Neural progenitor cell (in vitro differentiated cells): ENCODE measurements at regions not wholly inside any gene's neighbourhood (a gene's known extent, or its start where the extent isn't known, plus 50 kb on each side); places are given as distances from the start of the nearest gene placed in this dataset.

ENCODE experiments used
- DNase-seq: peaks from one replicate; pipeline ENCODE4 v3.0.0-alpha.2; 2016; ENCODE audit warnings: low spot score
- H2AFZ ChIP-seq: fragments of 200-600 bp; sonication (generic); replicated peaks from 2 replicates; pipeline ENCODE4 v1.6.1; 2016; ENCODE audit warnings: antibody characterized with exemption
- H3F3A ChIP-seq: fragments of 200-600 bp; sonication (generic); 2 replicates; pipeline ENCODE4 v1.6.1; 2016; ENCODE audit warnings: antibody characterized with exemption, low read depth
- H3K27ac ChIP-seq: fragments of 200-600 bp; sonication (generic); 2 replicates; pipeline ENCODE4 v1.5.1; 2016; ENCODE audit warnings: mild to moderate bottlenecking
- H3K27me3 ChIP-seq: fragments of 200-600 bp; sonication (generic); 2 replicates; pipeline ENCODE4 v1.6.1; 2016; ENCODE audit warnings: mild to moderate bottlenecking, moderate library complexity
- H3K36me3 ChIP-seq: fragments of 200-600 bp; sonication (generic); 2 replicates; pipeline ENCODE4 v1.5.1; 2016
- H3K4me1 ChIP-seq: fragments of 200-600 bp; sonication (generic); 2 replicates; pipeline ENCODE4 v1.6.1; 2016; ENCODE audit warnings: mixed run types
- H3K4me2 ChIP-seq: fragments of 200-600 bp; sonication (generic); 2 replicates; pipeline ENCODE4 v1.6.1; 2016
- H3K4me3 ChIP-seq: fragments of 200-600 bp; sonication (generic); 2 replicates; pipeline ENCODE4 v1.5.1; 2016
- H3K79me2 ChIP-seq: fragments of 200-600 bp; sonication (generic); 2 replicates; pipeline ENCODE4 v1.6.1; 2016; ENCODE audit warnings: low read depth
- H3K9ac ChIP-seq: fragments of 200-600 bp; sonication (generic); 2 replicates; pipeline ENCODE4 v1.6.1; 2016
- H3K9me3 ChIP-seq: fragments of 200-600 bp; sonication (generic); 2 replicates; pipeline ENCODE4 v1.5.1; 2016; ENCODE audit warnings: low read depth
- H4K20me1 ChIP-seq: fragments of 200-600 bp; sonication (generic); 2 replicates; pipeline ENCODE4 v1.6.1; 2016; ENCODE audit warnings: low read depth
- H3K27ac Mint-ChIP-seq: 3 replicates; pipeline ENCODE4 v1.8.0; 2021; ENCODE audit warnings: mixed read lengths
- H3K27me3 Mint-ChIP-seq: 2 replicates; pipeline ENCODE4 v1.8.0; 2022; ENCODE audit warnings: low read depth, mild to moderate bottlenecking, inconsistent platforms, moderate library complexity, mixed read lengths; ENCODE audit not compliant: insufficient read depth
- H3K36me3 Mint-ChIP-seq: 3 replicates; pipeline ENCODE4 v1.8.0; 2021; ENCODE audit warnings: mixed read lengths
- H3K4me1 Mint-ChIP-seq: 3 replicates; pipeline ENCODE4 v1.8.0; 2021; ENCODE audit warnings: mixed read lengths
- H3K4me3 Mint-ChIP-seq: 3 replicates; pipeline ENCODE4 v1.8.0; 2021; ENCODE audit warnings: mild to moderate bottlenecking, moderate library complexity, mixed read lengths
- H3K9me3 Mint-ChIP-seq: 3 replicates; pipeline ENCODE4 v1.8.0; 2020; ENCODE audit warnings: mixed read lengths
- EZH2 ChIP-seq: fragments of 200-600 bp; sonication (generic); IDR thresholded peaks from 2 replicates; pipeline ENCODE4 v1.6.1; 2017; ENCODE audit warnings: antibody characterized with exemption, mild to moderate bottlenecking, moderate library complexity
- EZH2phosphoT487 ChIP-seq: fragments of 200-600 bp; sonication (generic); IDR thresholded peaks from 2 replicates; pipeline ENCODE4 v1.6.1; 2017; ENCODE audit warnings: antibody characterized with exemption
- TF ChIP-seq, protein P1 (sequence below): fragments of 200-600 bp; sonication (generic); IDR thresholded peaks from 2 replicates; pipeline ENCODE4 v1.5.1; 2017; ENCODE audit warnings: antibody characterized with exemption, mild to moderate bottlenecking

DNA sequence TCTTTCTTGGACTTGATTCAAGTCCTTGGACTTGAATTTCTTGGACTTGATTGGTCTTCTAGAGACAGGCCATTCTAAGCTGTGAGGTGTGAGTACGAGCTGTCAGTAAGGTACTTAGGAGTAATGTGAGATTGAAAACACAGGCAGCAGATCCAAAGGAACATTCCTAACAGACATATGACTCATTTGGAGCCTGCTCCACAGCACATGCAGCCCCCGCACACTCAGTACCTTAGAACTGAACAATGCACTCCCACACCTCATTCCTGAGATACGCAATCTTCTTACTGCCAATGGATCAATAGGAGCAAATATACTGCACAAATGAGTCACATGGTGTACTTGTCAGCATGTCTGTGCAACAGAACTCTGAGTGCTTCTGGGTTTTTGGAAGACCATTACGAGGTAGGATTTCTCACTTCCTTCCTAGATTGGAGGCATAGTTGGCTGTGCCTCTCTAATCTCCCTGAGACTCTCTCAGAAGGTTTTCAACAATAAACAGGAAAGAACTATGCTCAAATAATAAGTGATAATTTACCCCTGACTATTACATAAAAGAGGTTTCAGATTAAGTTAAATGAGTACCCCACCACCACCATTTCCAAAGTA lies 243.1 kb downstream of the KCNA4 start:
- H3K36me3 Mint-ChIP-seq = no peaks in the 10 kb centered on the region
- H3K4me1 ChIP-seq = no peaks in the 10 kb centered on the region
- H3K9me3 Mint-ChIP-seq = peaks cover 4% of the 10 kb centered on the region
- H3F3A ChIP-seq = no peaks in the 10 kb centered on the region
- no peak for DNase-seq
- H3K36me3 ChIP-seq = no peaks in the 10 kb centered on the region
- H3K9ac ChIP-seq = no peak overlapping the region
- no peak overlapping the region for H3K4me3 Mint-ChIP-seq
- no peak overlapping the region for H2AFZ ChIP-seq
- no peak overlapping the region for H3K27ac Mint-ChIP-seq
- no peaks in the 10 kb centered on the region for H3K79me2 ChIP-seq
- H3K27ac ChIP-seq = no peak overlapping the region
- TF ChIP-seq EZH2phosphoT487 (no peak), EZH2 (no peak)
- TF ChIP-seq, protein P1, sequence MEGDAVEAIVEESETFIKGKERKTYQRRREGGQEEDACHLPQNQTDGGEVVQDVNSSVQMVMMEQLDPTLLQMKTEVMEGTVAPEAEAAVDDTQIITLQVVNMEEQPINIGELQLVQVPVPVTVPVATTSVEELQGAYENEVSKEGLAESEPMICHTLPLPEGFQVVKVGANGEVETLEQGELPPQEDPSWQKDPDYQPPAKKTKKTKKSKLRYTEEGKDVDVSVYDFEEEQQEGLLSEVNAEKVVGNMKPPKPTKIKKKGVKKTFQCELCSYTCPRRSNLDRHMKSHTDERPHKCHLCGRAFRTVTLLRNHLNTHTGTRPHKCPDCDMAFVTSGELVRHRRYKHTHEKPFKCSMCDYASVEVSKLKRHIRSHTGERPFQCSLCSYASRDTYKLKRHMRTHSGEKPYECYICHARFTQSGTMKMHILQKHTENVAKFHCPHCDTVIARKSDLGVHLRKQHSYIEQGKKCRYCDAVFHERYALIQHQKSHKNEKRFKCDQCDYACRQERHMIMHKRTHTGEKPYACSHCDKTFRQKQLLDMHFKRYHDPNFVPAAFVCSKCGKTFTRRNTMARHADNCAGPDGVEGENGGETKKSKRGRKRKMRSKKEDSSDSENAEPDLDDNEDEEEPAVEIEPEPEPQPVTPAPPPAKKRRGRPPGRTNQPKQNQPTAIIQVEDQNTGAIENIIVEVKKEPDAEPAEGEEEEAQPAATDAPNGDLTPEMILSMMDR = no peak
- H3K4me3 ChIP-seq = no peak overlapping the region
- H3K27me3 ChIP-seq = no peaks in the 10 kb centered on the region
- peaks cover 5% of the 10 kb centered on the region for H3K27me3 Mint-ChIP-seq
- H3K9me3 ChIP-seq = no peaks in the 10 kb centered on the region
- H3K4me2 ChIP-seq = no peak overlapping the region
- H4K20me1 ChIP-seq = no peaks in the 10 kb centered on the region
- no peaks in the 10 kb centered on the region for H3K4me1 Mint-ChIP-seq

DNA sequence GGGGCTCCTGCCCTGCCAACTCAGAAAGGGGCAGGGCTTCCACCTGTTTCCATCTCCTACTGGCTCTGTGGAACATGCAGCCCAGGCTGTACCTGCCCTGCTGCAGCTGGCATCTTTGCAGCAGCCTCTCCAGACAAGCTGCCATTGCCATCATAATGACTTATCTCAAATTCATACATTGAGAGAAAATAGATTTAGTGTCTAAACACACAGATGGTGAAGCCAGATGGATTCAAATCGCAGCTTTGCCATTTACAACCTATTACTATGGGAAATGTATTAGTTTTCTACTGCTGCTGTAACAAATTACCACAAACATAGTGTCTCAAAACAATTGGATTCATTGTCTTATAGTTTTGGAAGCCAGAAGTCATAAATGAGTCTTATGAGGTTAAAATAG lies 260.0 kb downstream of the KCNA4 start:
- no peak overlapping the region for H3K27ac Mint-ChIP-seq
- no peak overlapping the region for H3K4me3 ChIP-seq
- H4K20me1 ChIP-seq = no peaks in the 10 kb centered on the region
- no peaks in the 10 kb centered on the region for H3K27me3 Mint-ChIP-seq
- H3K4me3 Mint-ChIP-seq = no peak overlapping the region
- no peak overlapping the region for H2AFZ ChIP-seq
- no peak overlapping the region for H3K27ac ChIP-seq
- H3K36me3 ChIP-seq = no peaks in the 10 kb centered on the region
- no peaks in the 10 kb centered on the region for H3K9me3 ChIP-seq
- no peaks in the 10 kb centered on the region for H3K4me1 Mint-ChIP-seq
- H3K79me2 ChIP-seq = no peaks in the 10 kb centered on the region
- no peak for DNase-seq
- TF ChIP-seq, protein P1 = no peak
- TF ChIP-seq EZH2 = no peak
- no peak overlapping the region for H3K9ac ChIP-seq
- H3F3A ChIP-seq = no peaks in the 10 kb centered on the region
- no peaks in the 10 kb centered on the region for H3K27me3 ChIP-seq
- H3K4me1 ChIP-seq = no peaks in the 10 kb centered on the region
- H3K9me3 Mint-ChIP-seq = no peaks in the 10 kb centered on the region
- H3K36me3 Mint-ChIP-seq = no peaks in the 10 kb centered on the region
- no peak overlapping the region for H3K4me2 ChIP-seq

DNA sequence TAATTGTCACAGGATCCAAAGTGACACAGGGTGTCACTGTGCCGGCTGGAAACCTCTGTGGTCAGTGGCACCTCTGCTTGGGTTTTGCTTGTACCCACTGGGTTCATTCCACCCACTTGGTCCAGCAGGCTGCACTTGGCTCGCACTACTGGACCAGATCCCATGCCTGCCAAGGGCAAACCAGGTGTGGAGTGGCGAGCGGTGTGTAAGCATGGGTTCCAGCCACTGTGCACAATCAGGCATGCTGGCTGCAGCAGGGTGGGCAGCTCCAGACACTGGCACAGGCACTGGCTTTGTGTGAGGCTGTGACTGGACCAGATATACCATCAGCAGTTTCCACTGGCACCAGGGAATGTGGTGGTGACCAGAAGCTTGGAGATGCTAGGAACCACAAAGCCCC lies 261.4 kb downstream of the KCNA4 start:
- no peaks in the 10 kb centered on the region for H3K27me3 Mint-ChIP-seq
- no peak overlapping the region for H3K27ac Mint-ChIP-seq
- TF ChIP-seq, protein P1 = no peak
- TF ChIP-seq EZH2phosphoT487 = no peak
- no peak overlapping the region for H3K4me3 ChIP-seq
- H3K9ac ChIP-seq = no peak overlapping the region
- H3K36me3 Mint-ChIP-seq = no peaks in the 10 kb centered on the region
- H3K4me2 ChIP-seq = no peak overlapping the region
- H2AFZ ChIP-seq = no peak overlapping the region
- no peak overlapping the region for H3K27ac ChIP-seq
- H3K9me3 Mint-ChIP-seq = no peaks in the 10 kb centered on the region
- H3K36me3 ChIP-seq = no peaks in the 10 kb centered on the region
- no peaks in the 10 kb centered on the region for H3K27me3 ChIP-seq
- no peaks in the 10 kb centered on the region for H3K4me1 ChIP-seq
- no peaks in the 10 kb centered on the region for H4K20me1 ChIP-seq
- H3K4me3 Mint-ChIP-seq = no peak overlapping the region
- no peak for DNase-seq
- no peaks in the 10 kb centered on the region for H3K4me1 Mint-ChIP-seq
- H3F3A ChIP-seq = no peaks in the 10 kb centered on the region
- no peaks in the 10 kb centered on the region for H3K79me2 ChIP-seq
- H3K9me3 ChIP-seq = no peaks in the 10 kb centered on the region
